ENCODE measurements at regions not wholly inside any gene's neighbourhood (a gene's known extent, or its start where the extent isn't known, plus 50 kb on each side); places are given as distances from the start of the nearest gene placed in this dataset.

- H3K36me3 Mint-ChIP-seq (ENCODE audit: insufficient read depth) = no peaks in the 10 kb centered on the region
- no peak overlapping the region for H3K27ac Mint-ChIP-seq
- H3K27me3 Mint-ChIP-seq = no peaks in the 10 kb centered on the region
- DNase-seq (ENCODE audit: low spot score, unreplicated experiment) = no peak
- no peak for TF ChIP-seq CTCF (IDR thresholded peaks at IDR 0.05; ENCODE audit: unreplicated experiment)
- H3K4me3 Mint-ChIP-seq (ENCODE audit: low read depth) = no peak overlapping the region
- peaks cover 4% of the 10 kb centered on the region for H3K9me3 Mint-ChIP-seq (ENCODE audit: low read depth)
- peaks cover 7% of the 10 kb centered on the region for H3K4me1 Mint-ChIP-seq (ENCODE audit: low read depth)
These were observed 147.7 kb downstream of the COG6 start for GRCh38 chr13:39803156-39803555.

- no peak overlapping the region for H3K27ac Mint-ChIP-seq
- peaks cover 4% of the 10 kb centered on the region for H3K9me3 Mint-ChIP-seq (ENCODE audit: low read depth)
- peaks cover 7% of the 10 kb centered on the region for H3K4me1 Mint-ChIP-seq (ENCODE audit: low read depth)
- no peaks in the 10 kb centered on the region for H3K27me3 Mint-ChIP-seq
- no peak for TF ChIP-seq CTCF (IDR thresholded peaks at IDR 0.05; ENCODE audit: unreplicated experiment)
- no peaks in the 10 kb centered on the region for H3K36me3 Mint-ChIP-seq (ENCODE audit: insufficient read depth)
- H3K4me3 Mint-ChIP-seq (ENCODE audit: low read depth) = no peak overlapping the region
- no peak for DNase-seq (ENCODE audit: low spot score, unreplicated experiment)
These were observed 148.4 kb downstream of the COG6 start for GRCh38 chr13:39803851-39804250.

- no peak for TF ChIP-seq CTCF (IDR thresholded peaks at IDR 0.05; ENCODE audit: unreplicated experiment)
- Mint-ChIP-seq H3K4me3 (ENCODE audit: low read depth) (no peak overlapping the region), H3K4me1 (ENCODE audit: low read depth) (peaks cover 7% of the 10 kb centered on the region), H3K27ac (no peak overlapping the region), H3K9me3 (ENCODE audit: low read depth) (peaks cover 4% of the 10 kb centered on the region), H3K27me3 (no peaks in the 10 kb centered on the region), H3K36me3 (ENCODE audit: insufficient read depth) (no peaks in the 10 kb centered on the region)
- DNase-seq (ENCODE audit: low spot score, unreplicated experiment) = no peak
These were observed 149.1 kb downstream of the COG6 start for GRCh38 chr13:39804332-39805210.

GRCh38 chr13:39809466-39809865 is 154.0 kb downstream of the COG6 start:
- Mint-ChIP-seq H3K4me1 (ENCODE audit: low read depth) (peaks cover 3% of the 10 kb centered on the region), H3K9me3 (ENCODE audit: low read depth) (no peaks in the 10 kb centered on the region), H3K27ac (no peak overlapping the region), H3K4me3 (ENCODE audit: low read depth) (no peak overlapping the region), H3K36me3 (ENCODE audit: insufficient read depth) (no peaks in the 10 kb centered on the region), H3K27me3 (no peaks in the 10 kb centered on the region)
- no peak for DNase-seq (ENCODE audit: low spot score, unreplicated experiment)
- no peak for TF ChIP-seq CTCF (IDR thresholded peaks at IDR 0.05; ENCODE audit: unreplicated experiment)

GRCh38 chr13:39810091-39810877 is 154.8 kb downstream of the COG6 start:
- no peak for TF ChIP-seq CTCF (IDR thresholded peaks at IDR 0.05; ENCODE audit: unreplicated experiment)
- Mint-ChIP-seq H3K36me3 (ENCODE audit: insufficient read depth) (no peaks in the 10 kb centered on the region), H3K4me3 (ENCODE audit: low read depth) (no peak overlapping the region), H3K27me3 (no peaks in the 10 kb centered on the region), H3K9me3 (ENCODE audit: low read depth) (no peaks in the 10 kb centered on the region), H3K4me1 (ENCODE audit: low read depth) (peaks cover 3% of the 10 kb centered on the region), H3K27ac (no peak overlapping the region)
- DNase-seq (ENCODE audit: low spot score, unreplicated experiment) = no peak
